8988T (cell line): ENCODE measurements at regions not wholly inside any gene's neighbourhood (a gene's known extent, or its start where the extent isn't known, plus 50 kb on each side); places are given as distances from the start of the nearest gene placed in this dataset.

Experiments used
- DNase-seq: peaks from one replicate; pipeline ENCODE4 v3.0.0; 2011

- no peak for DNase-seq
Measured at GRCh38 chr10:78348411-78349164, 314.9 kb downstream of the RPS24 start.

DNA sequence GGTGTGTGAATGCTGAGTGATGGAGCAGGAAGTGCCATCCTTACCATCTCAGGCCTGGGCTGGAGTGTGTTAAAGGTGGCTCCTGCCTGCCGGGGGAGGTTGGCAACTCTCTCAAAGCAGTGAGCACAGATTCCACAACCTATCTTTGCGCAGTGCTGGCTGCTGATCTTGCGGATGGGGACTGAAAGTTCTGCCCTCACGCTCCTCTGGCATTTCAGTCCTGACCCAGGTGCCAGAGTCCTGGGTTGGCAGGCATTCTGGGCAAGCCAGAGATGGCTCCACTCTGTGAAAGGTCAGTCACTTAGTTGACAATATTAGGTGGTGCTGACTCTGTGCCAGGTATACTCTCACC, 315.5 kb downstream of the RPS24 start:
- no peak for DNase-seq

DNA sequence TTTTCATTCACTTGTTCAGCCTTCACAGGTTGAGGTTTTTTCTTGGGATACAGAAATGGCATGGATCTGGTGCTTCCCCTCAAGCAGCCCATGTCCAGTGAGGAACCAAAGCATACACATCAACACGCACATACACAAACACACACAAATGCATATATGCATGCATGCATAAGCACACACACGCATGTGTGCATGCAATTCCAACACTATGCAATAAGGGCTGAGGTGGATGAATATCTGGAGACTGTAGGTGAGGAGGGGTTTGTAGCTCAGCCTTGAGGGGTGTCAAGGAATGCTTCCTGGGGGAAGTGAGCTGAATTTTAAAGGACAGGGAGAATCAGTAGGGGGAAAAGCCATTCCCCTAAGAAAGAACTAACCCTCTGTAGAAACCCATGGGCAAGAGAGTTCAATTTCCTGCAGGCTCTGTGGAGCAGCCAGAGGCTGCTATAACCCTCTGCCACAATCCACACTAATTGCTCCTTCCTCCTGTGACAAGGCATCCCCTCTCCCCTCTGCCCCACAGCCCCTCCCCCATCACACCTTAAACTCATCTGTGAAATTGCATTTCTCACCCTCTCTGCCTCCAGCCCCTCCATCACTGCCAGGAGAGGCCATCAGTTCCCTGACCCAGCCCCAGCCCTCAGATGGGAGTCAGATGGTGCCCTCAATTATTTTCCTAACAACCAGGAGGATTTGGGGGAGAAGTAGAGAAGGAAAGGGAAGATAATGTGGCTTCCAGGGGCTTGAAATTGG, 316.4 kb downstream of the RPS24 start:
- no peak for DNase-seq

GRCh38 chr10:78351283-78351682, 317.6 kb downstream of the RPS24 start:
- DNase-seq: no peak

GRCh38 chr10:78351809-78352208, 318.1 kb downstream of the RPS24 start:
- DNase-seq: no peak

- no peak for DNase-seq
Measured at GRCh38 chr10:78353636-78354035, 320.0 kb downstream of the RPS24 start.

DNA sequence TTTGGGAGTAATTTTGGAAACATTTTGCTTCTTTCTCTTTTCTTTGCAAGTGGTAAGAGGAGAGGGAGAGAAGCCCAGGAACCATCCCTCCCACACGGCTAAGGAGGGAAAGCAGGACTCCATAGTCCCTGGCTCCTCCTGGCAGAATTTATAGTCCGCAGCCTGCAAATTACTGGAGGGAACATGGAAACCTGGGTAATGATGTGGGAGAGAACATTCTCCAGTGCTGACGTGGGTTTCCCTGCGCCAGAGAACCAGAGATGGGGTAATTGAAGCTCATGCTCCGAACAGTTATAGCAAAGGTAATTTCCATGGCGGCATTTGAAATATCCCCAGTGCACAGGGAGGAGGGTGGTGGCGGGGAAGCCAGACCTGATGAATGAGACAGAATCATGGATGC, 320.4 kb downstream of the RPS24 start:
- DNase-seq: no peak

- no peak for DNase-seq
Measured at GRCh38 chr10:78356291-78356900, 322.7 kb downstream of the RPS24 start.

- DNase-seq: no peak
Measured at GRCh38 chr10:78357141-78358063, 323.7 kb downstream of the RPS24 start.

- DNase-seq: no peak
Measured at GRCh38 chr10:78358351-78358750, 324.7 kb downstream of the RPS24 start.

GRCh38 chr10:78358982-78359381, 325.3 kb downstream of the RPS24 start:
- no peak for DNase-seq

DNA sequence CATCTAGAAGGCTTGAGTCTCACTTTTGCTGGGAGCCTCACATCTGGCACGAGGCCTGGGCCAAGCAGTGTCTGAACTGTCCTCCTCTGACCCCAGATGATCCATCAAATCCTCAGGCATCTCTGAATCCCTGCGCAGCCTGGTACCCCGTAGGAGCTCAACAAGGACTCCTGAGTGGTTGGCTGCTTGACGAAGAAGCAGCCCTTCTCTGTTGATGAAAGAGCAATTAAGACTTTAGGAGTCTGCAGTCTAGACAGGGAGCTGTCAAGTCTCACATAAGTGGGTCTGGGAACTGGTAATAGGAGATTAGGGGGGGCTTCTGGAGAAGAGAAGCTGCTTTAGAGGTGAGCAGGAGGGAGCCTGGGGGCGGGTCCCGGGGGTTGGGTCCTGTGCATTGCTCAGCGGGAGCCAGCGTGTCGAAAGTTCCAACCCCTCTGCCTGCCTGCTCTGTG, 326.0 kb downstream of the RPS24 start:
- DNase-seq: no peak

DNA sequence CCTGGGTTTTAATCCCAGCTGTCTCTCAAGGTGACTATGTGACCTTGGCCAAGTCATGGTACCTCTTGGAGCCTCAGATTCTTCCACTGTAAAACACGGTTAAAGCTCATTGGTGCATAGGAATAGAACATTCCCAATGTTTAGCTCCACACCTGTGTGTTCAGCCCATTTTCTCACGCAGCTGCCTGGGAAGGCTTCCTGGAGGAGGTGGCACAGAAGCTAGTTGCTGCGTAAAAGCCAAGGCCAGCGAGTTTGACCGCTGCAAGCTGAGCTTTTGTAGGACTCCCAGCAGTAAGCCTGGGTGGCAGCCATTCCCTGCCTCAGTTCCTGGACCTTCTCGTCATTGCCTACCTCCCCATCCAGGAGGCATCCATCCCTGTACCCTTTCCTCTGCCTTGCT, 326.6 kb downstream of the RPS24 start:
- DNase-seq: no peak

DNA sequence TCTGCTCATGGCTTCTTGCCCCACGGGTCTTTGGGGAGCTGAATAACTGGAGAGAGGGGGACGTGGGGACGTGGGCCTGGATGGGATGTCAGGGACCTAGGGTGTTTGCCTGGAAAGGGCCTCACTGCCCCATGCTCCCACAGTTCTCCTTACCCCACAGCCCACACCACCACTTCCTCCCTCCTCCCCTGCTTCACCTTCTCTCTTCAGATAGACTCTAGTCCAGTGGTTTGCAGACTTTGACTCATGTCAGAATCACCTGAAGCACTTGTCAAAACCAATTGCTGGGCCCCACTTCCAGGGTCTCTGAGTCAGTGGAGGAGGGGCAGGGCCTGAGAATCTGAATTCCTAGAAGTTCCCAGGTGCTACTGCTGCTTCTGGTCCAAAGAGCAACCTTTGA, 327.4 kb downstream of the RPS24 start:
- DNase-seq: no peak

DNA sequence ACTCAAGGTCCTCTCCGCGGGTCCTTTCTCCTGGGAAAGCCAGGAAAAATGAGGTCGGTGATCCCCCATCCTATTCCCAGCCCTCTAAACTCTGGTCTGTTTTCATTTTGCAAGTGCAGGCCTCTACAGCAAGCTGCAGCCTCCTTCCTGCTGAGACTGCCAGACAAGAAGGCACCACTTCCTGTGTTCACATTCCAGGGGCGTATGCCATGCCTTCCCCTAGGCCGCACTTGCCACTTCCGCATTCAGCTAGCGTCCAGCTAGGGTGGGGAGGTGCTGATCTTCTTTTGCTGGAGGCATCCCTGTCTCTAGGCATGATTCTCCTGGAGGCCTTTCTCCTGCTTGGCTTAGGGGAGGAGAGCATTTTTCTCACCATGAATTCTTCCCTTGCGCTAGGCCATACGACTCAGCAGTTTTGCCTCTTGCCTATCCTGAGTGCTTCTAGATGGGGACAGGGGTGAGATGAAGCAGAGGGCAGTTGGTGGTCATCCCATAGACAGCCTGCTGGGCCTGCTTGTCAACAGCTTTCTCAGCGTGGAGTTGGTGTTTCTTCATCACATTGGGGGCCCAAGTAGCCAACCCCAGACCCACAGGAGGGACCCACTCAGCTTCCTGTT, 328.9 kb downstream of the RPS24 start:
- DNase-seq: no peak

DNA sequence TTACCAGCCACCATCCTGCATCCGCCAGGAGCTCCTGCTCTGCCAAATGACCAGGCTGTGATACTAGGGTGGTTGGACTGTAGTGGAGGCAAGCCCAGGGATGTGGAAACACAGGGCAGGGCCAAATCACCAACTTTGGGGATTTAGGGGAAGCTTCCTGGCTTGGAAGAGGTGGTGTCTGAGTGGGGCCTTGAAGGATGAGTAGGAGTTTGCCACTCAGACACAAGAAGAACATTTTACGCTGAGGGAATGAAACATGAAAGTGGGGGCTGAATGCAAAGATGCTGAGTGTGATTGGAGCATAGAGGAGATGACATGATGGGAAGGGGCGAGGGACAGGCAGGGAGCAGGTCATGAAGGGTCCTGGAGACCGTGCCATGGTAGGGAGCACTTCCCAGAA, 329.5 kb downstream of the RPS24 start:
- no peak for DNase-seq

- DNase-seq: no peak
Measured at GRCh38 chr10:78365694-78366093, 332.0 kb downstream of the RPS24 start.

DNA sequence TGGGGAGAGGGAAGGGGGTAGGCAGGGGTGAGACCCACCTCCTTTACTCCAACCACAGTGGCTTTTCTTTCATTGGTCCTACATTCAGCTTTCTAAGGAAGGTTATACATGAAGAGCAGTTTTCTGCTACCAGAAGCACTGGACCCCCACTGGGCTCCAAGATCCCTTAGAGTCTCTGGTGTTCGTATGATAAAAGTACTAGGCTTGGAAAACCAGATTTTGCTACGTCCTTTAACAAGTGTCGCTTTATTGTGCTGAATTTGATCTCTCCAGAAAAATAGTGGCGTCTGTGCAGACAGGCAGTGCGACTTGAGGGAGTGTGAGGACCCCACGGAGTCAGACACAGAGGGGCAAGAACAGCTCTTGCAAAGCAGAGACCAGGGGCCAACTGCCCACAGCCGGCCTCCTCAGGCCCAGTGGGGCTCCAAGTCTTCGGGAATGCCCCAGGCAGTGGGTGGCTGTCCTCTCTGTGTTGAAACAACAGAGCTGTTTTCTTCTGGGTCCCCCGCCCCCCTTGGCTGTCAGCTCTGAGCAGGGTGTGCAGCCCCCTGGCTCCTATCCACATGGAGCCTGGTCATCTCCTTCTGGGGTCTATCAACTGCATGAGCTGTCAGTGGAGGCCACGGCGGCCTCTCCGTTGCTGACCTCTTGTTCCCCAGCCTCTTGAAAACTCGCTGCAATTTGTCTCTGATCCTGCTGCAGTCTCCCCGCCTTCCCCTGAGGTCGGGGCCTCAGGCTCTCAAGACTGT, 333.2 kb downstream of the RPS24 start:
- DNase-seq: no peak

- no peak for DNase-seq
Measured at GRCh38 chr10:78367751-78368150, 334.1 kb downstream of the RPS24 start.

GRCh38 chr10:78371136-78371535, 337.5 kb downstream of the RPS24 start:
- DNase-seq: no peak

GRCh38 chr10:78372806-78373205, 339.1 kb downstream of the RPS24 start:
- no peak for DNase-seq
